Activated T-helper 1 cell treated with anti-CD3 and anti-CD28 coated beads, Interleukin-12 subunit alpha, Interleukin-12 subunit beta, Interleukin-2, Interleukin-4 antibody, amounts not matched to agents 30 ng/mL and 10 ng/mL and 1 ng/mL, durations not matched to agents 14 hours and 24 hours and 36 hours (primary cell): ENCODE measurements at regions not wholly inside any gene's neighbourhood (a gene's known extent, or its start where the extent isn't known, plus 50 kb on each side); places are given as distances from the start of the nearest gene placed in this dataset.

Experiments
- DNase-seq: peaks from one replicate; pipeline ENCODE4 v3.0.0; 2021; ENCODE audit warnings: low spot score
- H3K27ac Mint-ChIP-seq: one replicate; pipeline ENCODE4 v1.8.0; 2021; ENCODE audit warnings: mild to moderate bottlenecking, mixed read lengths
- H3K27me3 Mint-ChIP-seq: one replicate; pipeline ENCODE4 v1.8.0; 2022; ENCODE audit warnings: mild to moderate bottlenecking, moderate library complexity, mixed read lengths; ENCODE audit not compliant: insufficient read depth
- H3K36me3 Mint-ChIP-seq: one replicate; pipeline ENCODE4 v1.8.0; 2021; ENCODE audit warnings: low read depth, mixed read lengths
- H3K4me1 Mint-ChIP-seq: one replicate; pipeline ENCODE4 v1.8.0; 2021; ENCODE audit warnings: low read depth, mixed read lengths
- H3K4me3 Mint-ChIP-seq: one replicate; pipeline ENCODE4 v1.8.0; 2021; ENCODE audit warnings: mild to moderate bottlenecking, moderate library complexity, mixed read lengths
- H3K9me3 Mint-ChIP-seq: one replicate; pipeline ENCODE4 v1.8.0; 2021; ENCODE audit warnings: mixed read lengths
- intact Hi-C: fragments of 100-400 bp; cut with micrococcal nuclease; formaldehyde crosslinking; loops from one replicate; pipeline ENCODE4 v1.15.1; 2024

- Mint-ChIP-seq H3K9me3 (no peaks in the 10 kb centered on the region), H3K36me3 (no peaks in the 10 kb centered on the region), H3K27me3 (peaks cover 3% of the 10 kb centered on the region), H3K4me3 (no peak overlapping the region), H3K4me1 (peaks cover 6% of the 10 kb centered on the region), H3K27ac (no peak overlapping the region)
- DNase-seq = no peak
- intact Hi-C loops = loop anchor here (5.0 kb wide), 1 partner anchor 251 kb away; no protein-coding TSS in a partner anchor
These were observed 276.2 kb upstream of the MAP3K7 start for GRCh38 chr6:90863043-90863442.

GRCh38 chr6:90860822-90861601, 274.1 kb upstream of the MAP3K7 start:
- H3K9me3 Mint-ChIP-seq = no peaks in the 10 kb centered on the region
- H3K4me3 Mint-ChIP-seq = no peak overlapping the region
- H3K4me1 Mint-ChIP-seq = peaks cover 6% of the 10 kb centered on the region
- no peak for DNase-seq
- H3K36me3 Mint-ChIP-seq = no peaks in the 10 kb centered on the region
- no peak overlapping the region for H3K27ac Mint-ChIP-seq
- intact Hi-C loops = loop anchor here (5.0 kb wide), 1 partner anchor 249 kb away; no protein-coding TSS in a partner anchor
- H3K27me3 Mint-ChIP-seq = peaks cover 3% of the 10 kb centered on the region

- H3K27me3 Mint-ChIP-seq = peaks cover 5% of the 10 kb centered on the region
- H3K27ac Mint-ChIP-seq = no peak overlapping the region
- no peaks in the 10 kb centered on the region for H3K9me3 Mint-ChIP-seq
- H3K36me3 Mint-ChIP-seq = no peaks in the 10 kb centered on the region
- peaks cover 6% of the 10 kb centered on the region for H3K4me1 Mint-ChIP-seq
- H3K4me3 Mint-ChIP-seq = no peak overlapping the region
- intact Hi-C loops = loop anchor here (5.0 kb wide), 1 partner anchor 247 kb away; no protein-coding TSS in a partner anchor
- no peak for DNase-seq
These were observed 272.7 kb upstream of the MAP3K7 start for GRCh38 chr6:90859612-90860011.

GRCh38 chr6:90859056-90859455, 272.2 kb upstream of the MAP3K7 start:
- DNase-seq = no peak
- intact Hi-C loops = no loop called here
- H3K36me3 Mint-ChIP-seq = no peaks in the 10 kb centered on the region
- H3K9me3 Mint-ChIP-seq = no peaks in the 10 kb centered on the region
- H3K4me1 Mint-ChIP-seq = peaks cover 6% of the 10 kb centered on the region
- no peak overlapping the region for H3K27ac Mint-ChIP-seq
- no peak overlapping the region for H3K4me3 Mint-ChIP-seq
- peaks cover 5% of the 10 kb centered on the region for H3K27me3 Mint-ChIP-seq

- no peak overlapping the region for H3K27ac Mint-ChIP-seq
- no peaks in the 10 kb centered on the region for H3K9me3 Mint-ChIP-seq
- H3K4me1 Mint-ChIP-seq = no peaks in the 10 kb centered on the region
- H3K4me3 Mint-ChIP-seq = no peak overlapping the region
- no peaks in the 10 kb centered on the region for H3K36me3 Mint-ChIP-seq
- peaks cover 7% of the 10 kb centered on the region for H3K27me3 Mint-ChIP-seq
- no peak for DNase-seq
- intact Hi-C loops = no loop called here
These were observed 262.8 kb upstream of the MAP3K7 start for GRCh38 chr6:90849686-90850085.

- H3K27me3 Mint-ChIP-seq = peaks cover 11% of the 10 kb centered on the region
- H3K27ac Mint-ChIP-seq = no peak overlapping the region
- H3K9me3 Mint-ChIP-seq = no peaks in the 10 kb centered on the region
- no peak for DNase-seq
- intact Hi-C loops = no loop called here
- H3K4me3 Mint-ChIP-seq = no peak overlapping the region
- H3K36me3 Mint-ChIP-seq = no peaks in the 10 kb centered on the region
- H3K4me1 Mint-ChIP-seq = no peaks in the 10 kb centered on the region
These were observed 260.0 kb upstream of the MAP3K7 start for GRCh38 chr6:90846824-90847223.

GRCh38 chr6:90835596-90836212, 248.8 kb upstream of the MAP3K7 start:
- no peaks in the 10 kb centered on the region for H3K36me3 Mint-ChIP-seq
- no peak for DNase-seq
- H3K4me3 Mint-ChIP-seq = no peak overlapping the region
- no peak overlapping the region for H3K27ac Mint-ChIP-seq
- H3K9me3 Mint-ChIP-seq = no peaks in the 10 kb centered on the region
- H3K4me1 Mint-ChIP-seq = no peaks in the 10 kb centered on the region
- intact Hi-C loops = no loop called here
- H3K27me3 Mint-ChIP-seq = peaks cover 6% of the 10 kb centered on the region

- Mint-ChIP-seq H3K9me3 (no peaks in the 10 kb centered on the region), H3K4me3 (no peak overlapping the region), H3K27ac (no peak overlapping the region), H3K4me1 (no peaks in the 10 kb centered on the region), H3K36me3 (no peaks in the 10 kb centered on the region), H3K27me3 (no peaks in the 10 kb centered on the region)
- intact Hi-C loops = no loop called here
- no peak for DNase-seq
These were observed 242.4 kb upstream of the MAP3K7 start for GRCh38 chr6:90829311-90829710.

GRCh38 chr6:90820436-90820835, 233.6 kb upstream of the MAP3K7 start:
- DNase-seq = no peak
- H3K4me3 Mint-ChIP-seq = no peak overlapping the region
- H3K9me3 Mint-ChIP-seq = no peaks in the 10 kb centered on the region
- intact Hi-C loops = no loop called here
- H3K27me3 Mint-ChIP-seq = no peaks in the 10 kb centered on the region
- no peaks in the 10 kb centered on the region for H3K4me1 Mint-ChIP-seq
- H3K36me3 Mint-ChIP-seq = no peaks in the 10 kb centered on the region
- H3K27ac Mint-ChIP-seq = no peak overlapping the region

- no peak for DNase-seq
- no peaks in the 10 kb centered on the region for H3K36me3 Mint-ChIP-seq
- intact Hi-C loops = no loop called here
- no peak overlapping the region for H3K4me3 Mint-ChIP-seq
- no peaks in the 10 kb centered on the region for H3K4me1 Mint-ChIP-seq
- no peaks in the 10 kb centered on the region for H3K9me3 Mint-ChIP-seq
- no peak overlapping the region for H3K27ac Mint-ChIP-seq
- H3K27me3 Mint-ChIP-seq = no peaks in the 10 kb centered on the region
These were observed 232.6 kb upstream of the MAP3K7 start for GRCh38 chr6:90819483-90819882.

- intact Hi-C loops = no loop called here
- Mint-ChIP-seq H3K9me3 (no peaks in the 10 kb centered on the region), H3K27me3 (no peaks in the 10 kb centered on the region), H3K36me3 (no peaks in the 10 kb centered on the region), H3K4me1 (no peaks in the 10 kb centered on the region), H3K4me3 (no peak overlapping the region), H3K27ac (no peak overlapping the region)
- DNase-seq = no peak
These were observed 231.3 kb upstream of the MAP3K7 start for GRCh38 chr6:90818163-90818562.

- DNase-seq = no peak
- H3K4me3 Mint-ChIP-seq = no peak overlapping the region
- H3K9me3 Mint-ChIP-seq = no peaks in the 10 kb centered on the region
- intact Hi-C loops = no loop called here
- no peaks in the 10 kb centered on the region for H3K4me1 Mint-ChIP-seq
- H3K36me3 Mint-ChIP-seq = no peaks in the 10 kb centered on the region
- H3K27me3 Mint-ChIP-seq = no peaks in the 10 kb centered on the region
- H3K27ac Mint-ChIP-seq = no peak overlapping the region
These were observed 229.9 kb upstream of the MAP3K7 start for GRCh38 chr6:90816764-90817163.

- no peak for DNase-seq
- Mint-ChIP-seq H3K27me3 (peaks cover 5% of the 10 kb centered on the region), H3K9me3 (no peaks in the 10 kb centered on the region), H3K36me3 (no peaks in the 10 kb centered on the region), H3K4me3 (no peak overlapping the region), H3K27ac (no peak overlapping the region), H3K4me1 (no peaks in the 10 kb centered on the region)
- intact Hi-C loops = no loop called here
These were observed 224.8 kb upstream of the MAP3K7 start for GRCh38 chr6:90811596-90812226.
